OCI-LY7 (cell line): ENCODE measurements at regions not wholly inside any gene's neighbourhood (a gene's known extent, or its start where the extent isn't known, plus 50 kb on each side); places are given as distances from the start of the nearest gene placed in this dataset.

Source experiments
- CTCF ChIP-seq: fragments of 200-600 bp; sonication (generic); conservative IDR thresholded peaks from 2 replicates; pipeline ENCODE4 v1.5.1; 2014; ENCODE audit warnings: mild to moderate bottlenecking, antibody characterized with exemption, low read length, moderate library complexity, mixed read lengths
- EZH2phosphoT487 ChIP-seq: fragments of 200-600 bp; sonication (generic); IDR thresholded peaks from 2 replicates; pipeline ENCODE4 v1.6.1; 2018; ENCODE audit warnings: low read depth, borderline replicate concordance, mild to moderate bottlenecking, mixed run types, antibody characterized with exemption, low read length, moderate library complexity, mixed read lengths

- no peak for TF ChIP-seq CTCF
- TF ChIP-seq EZH2phosphoT487: no peak
These were observed 55.4 kb upstream of the LMTK2 start for GRCh38 chr7:98051118-98051744.
